Stimulated activated CD4-positive, alpha-beta T cell treated with anti-CD3 and anti-CD28 coated beads, Interleukin-12 subunit alpha, Interleukin-12 subunit beta, amount 100 ng/mL, for 4 hours (primary cell): ENCODE measurements at regions not wholly inside any gene's neighbourhood (a gene's known extent, or its start where the extent isn't known, plus 50 kb on each side); places are given as distances from the start of the nearest gene placed in this dataset.

Experiments used
- DNase-seq: peaks from one replicate; pipeline ENCODE4 v3.0.0-alpha.2; 2020

DNA sequence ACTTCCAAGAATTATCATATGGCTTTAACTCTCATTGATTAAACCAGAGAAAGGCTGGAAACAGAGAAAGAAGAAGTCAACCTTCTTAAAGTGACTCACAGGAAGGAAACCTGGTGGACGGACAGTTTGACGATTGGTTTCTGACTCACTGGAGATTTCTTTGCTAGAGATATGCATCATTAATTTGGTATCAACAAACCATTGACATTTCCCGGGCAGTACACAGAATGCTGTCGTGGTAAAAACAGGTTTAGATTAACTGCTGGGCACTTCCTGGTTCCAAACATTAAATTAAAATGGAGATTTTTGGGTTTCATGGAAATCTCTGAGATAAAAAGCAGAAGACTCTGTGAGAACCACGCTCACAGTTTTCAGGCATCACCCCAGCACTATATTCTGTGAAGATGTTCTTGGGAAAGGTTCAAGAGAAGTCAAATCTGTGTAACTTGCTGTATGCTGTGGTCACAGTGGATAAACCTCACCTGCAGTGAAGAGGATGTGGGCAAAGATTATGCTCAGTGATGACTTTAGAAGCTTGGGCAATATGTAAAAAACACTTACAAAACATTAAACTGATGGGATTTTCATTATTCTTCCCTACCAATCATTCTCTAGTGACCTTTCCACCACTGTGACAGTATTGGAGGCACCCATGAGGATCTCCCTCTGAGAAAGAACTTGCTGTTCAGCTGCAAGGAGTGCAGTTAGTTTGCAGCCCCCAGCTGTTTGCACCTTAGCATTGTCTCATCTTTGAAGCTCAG, 61.1 kb upstream of the CD44 start:
- no peak for DNase-seq

DNA sequence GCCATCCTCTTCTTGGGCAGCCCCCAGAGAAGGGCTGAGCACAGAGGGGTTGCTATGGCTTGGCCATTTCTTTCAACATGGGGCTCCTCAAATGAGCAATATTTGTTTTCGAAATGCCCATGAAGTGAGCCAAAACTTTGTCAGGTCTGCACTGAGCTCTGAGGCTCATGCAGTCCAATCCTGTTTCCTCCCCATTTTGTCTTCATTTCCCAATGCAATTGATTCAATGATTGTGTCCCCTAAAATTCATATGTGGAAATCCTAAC, 60.6 kb upstream of the CD44 start:
- DNase-seq: no peak

DNA sequence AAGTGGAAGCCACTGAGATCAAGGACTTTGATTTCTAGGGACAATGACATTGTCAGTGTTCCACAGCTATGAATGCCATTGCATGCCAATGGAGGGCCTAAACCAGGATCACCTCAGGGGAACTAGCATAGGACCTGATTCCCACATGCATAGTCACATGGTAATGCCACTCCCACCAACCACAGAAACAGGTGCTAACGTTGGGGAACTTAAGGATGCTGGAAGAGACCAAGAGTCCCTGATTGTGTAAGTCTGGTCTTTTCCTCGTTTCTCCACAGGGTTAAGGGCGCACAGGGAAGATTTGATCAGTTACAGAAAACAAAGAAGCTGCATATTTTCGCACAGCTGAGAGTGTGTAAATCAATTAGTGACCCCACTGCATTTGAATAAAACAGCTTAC, 59.4 kb upstream of the CD44 start:
- no peak for DNase-seq

DNA sequence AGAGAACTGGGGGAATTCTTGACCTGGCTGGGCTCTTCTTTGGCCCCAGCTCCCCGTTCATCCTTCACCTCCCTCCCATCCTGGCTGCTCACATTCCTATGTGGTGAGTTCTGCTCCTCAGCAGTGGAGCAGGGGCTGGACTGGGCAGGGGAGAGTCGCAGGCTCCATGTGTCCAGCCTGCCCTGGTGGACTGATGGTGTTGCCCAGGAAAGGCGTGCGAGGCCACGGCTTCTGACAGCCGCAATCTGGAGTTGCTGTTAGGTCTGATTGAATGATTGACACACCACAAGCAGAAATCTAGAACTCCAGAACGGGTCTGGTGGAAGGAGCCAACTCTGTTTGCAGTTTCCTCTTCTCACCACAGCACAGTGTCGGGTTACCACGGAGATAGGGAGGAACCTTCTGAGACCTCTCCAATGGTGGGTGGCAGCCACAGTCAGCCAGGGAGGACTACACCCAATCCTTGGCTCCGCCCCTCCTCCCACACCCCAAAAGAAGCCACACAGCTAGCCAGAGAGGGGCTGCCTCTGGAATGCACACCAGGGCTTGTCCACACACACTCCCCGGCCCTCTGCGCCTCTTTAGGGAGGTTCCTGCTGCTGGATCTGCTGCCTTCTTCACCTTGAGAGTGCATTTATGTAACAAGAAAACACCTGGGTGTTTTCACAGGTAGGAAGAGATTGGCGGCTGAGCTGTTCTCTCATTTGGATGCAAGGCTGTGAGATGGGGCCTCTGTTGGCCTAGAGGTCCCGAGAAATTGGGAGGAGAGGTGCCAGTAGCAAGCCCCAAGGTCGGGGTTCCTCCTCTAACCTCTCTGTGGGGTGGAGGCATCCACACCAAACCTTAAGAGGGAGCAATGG, 56.4 kb upstream of the CD44 start:
- DNase-seq: peak; percentile 60

GRCh38 chr11:35083181-35083430, 55.9 kb upstream of the CD44 start:
- no peak for DNase-seq

DNA sequence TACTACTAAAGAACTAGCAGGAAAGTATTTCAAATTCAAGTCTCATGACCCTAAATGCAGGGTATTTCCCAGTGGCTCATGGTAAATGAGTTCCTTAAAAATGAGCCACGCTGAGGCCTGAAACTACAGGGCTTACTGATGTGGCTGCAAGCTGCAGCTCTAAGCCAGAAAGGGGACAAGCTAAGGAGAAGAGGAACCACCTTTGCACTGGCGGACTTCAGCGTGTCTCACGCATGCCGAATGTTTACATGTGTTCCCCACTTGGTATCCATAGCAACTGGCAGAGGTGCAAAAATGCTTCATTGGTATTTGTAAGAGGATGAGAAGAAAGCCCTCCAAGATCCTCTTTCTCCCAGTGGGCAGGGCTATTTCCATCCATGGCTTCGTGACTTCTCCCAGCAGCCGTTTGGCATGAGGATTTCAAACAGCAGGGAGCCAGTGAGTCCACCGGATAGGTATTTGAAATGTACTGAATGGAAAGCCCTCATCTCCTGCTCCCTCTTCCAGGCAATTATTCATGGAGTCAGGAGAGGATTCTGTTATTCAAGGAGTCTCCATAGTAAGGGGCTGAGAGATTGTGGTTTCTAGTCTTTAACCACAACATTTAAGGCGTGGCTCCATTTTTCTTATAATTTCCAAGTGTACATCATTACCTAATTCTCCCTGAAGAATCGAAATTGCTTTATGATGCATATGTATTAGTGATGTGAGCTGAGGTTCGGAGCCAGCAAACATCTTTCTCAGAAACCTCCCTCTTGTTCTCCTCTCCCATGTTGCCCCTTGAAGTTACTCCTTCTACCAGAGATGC, 55.3 kb upstream of the CD44 start:
- DNase-seq: peak; percentile 41

- DNase-seq: no peak
Observed at GRCh38 chr11:35084817-35085440, 54.0 kb upstream of the CD44 start.

DNA sequence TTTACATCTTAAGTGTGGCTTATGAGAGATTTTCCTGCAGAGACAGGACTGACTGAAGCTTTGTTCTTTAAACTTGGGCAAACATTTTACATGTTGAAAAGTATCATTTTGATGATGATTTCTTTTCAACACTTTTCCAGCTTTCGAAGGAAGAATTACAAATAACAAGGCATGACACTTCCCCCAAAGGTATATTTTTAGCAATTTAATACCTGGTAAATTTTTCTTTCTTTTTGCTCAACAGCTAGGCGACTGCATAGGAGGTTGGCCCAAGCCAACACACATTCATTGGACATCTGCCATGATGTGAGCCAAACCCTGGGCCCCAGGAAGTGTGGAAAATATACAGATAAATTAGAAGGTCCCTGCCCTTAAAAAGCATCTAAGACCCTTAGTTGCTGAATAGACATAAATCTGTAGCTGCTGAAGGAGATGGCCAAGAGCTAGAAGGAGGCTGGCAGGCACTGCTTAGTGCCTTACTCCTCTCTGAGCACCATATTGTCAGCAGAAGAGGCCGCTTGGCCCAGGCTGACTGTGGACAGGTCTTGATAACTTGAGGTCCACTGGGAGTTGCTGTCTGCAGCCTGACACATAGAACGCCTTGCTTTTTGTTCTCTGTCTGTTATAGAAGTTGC, 53.3 kb upstream of the CD44 start:
- no peak for DNase-seq

DNA sequence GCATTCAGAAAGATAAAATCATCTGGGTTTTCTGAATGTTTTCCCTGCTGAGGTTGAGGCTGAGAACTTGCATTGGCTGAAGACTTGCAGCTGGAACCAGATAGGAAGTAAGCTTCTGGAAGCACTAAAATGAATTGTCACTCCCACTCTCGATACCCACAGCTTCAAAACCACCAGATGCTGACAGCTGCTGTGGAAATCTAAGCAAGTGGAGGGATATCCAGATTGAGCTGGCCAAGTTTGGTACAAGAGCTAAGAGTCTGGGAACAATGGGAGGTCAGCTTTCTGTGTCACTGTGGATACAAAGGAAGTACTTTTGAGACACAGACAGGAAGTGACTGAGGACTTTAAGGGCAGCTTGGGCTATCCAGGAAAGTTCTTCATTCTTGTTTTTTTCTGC, 51.3 kb upstream of the CD44 start:
- no peak for DNase-seq

- no peak for DNase-seq
Observed at GRCh38 chr11:35088226-35088625, 50.7 kb upstream of the CD44 start.

DNA sequence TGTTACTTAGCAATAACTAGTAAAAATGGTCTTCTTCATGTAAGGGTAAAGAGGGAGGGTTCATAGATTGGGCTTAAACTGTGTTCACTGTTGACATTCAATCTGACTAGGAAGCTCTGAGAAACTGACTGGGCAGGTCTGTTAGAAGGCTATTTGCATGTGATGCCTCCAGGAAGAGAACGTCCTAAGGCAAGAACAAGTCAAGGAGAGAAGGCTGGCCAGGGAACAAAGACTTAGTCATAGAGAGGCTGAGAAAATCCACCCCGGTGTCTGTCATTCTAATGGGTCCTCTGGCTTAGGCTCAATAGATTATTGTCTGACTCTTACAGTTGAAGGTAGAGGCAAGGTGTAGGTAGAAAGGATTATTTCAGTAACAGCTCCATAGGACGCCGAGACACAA, 50.3 kb upstream of the CD44 start:
- no peak for DNase-seq
